ENCODE measurements at regions not wholly inside any gene's neighbourhood (a gene's known extent, or its start where the extent isn't known, plus 50 kb on each side); places are given as distances from the start of the nearest gene placed in this dataset.

GRCh38 chr9:30723656-30724055, 1660.8 kb upstream of the ACO1 start:
- Histone ChIP-seq H3K36me3 (ENCODE audit: control insufficient read depth, insufficient read depth, low read length) (no peaks in the 10 kb centered on the region), H3K9me1 (ENCODE audit: control insufficient read depth, insufficient read depth, low read length) (no peaks in the 10 kb centered on the region), H3K27ac (ENCODE audit: extremely low read depth, low read depth, low read length) (no peak overlapping the region), H3K4me2 (ENCODE audit: insufficient read depth, low read length) (no peak overlapping the region), H3K27me3 (ENCODE audit: control insufficient read depth in 2 of 2, insufficient read depth in 2 of 2, low read length in 2 of 2) (no peaks in the 10 kb centered on the region), H3K9me3 (replicated peaks; ENCODE audit: control insufficient read depth, insufficient read depth, low read depth, low read length) (no peaks in the 10 kb centered on the region), H3K4me3 (no peak overlapping the region), H3K9ac (ENCODE audit: insufficient read depth in 1 of 2, low read depth in 2 of 2, low read length in 2 of 2) (no peak overlapping the region), H4K20me1 (replicated peaks; ENCODE audit: control insufficient read depth, insufficient read depth, low read length) (no peaks in the 10 kb centered on the region), H3K79me2 (ENCODE audit: control insufficient read depth, insufficient read depth, low read length) (no peaks in the 10 kb centered on the region), H2AFZ (ENCODE audit: low read depth, low read length) (no peak overlapping the region), H3K4me1 (replicated peaks in 1 of 2; ENCODE audit: control insufficient read depth in 2 of 2, insufficient read depth in 2 of 2, low read length in 2 of 2) (no peaks in the 10 kb centered on the region)
- ChIA-PET POLR2A (no interaction called here), CTCF (ENCODE audit: low intra/inter-chr PET ratio) (no interaction called here)
- FAIRE-seq (no peak), DNase-seq (ENCODE audit: extremely low read depth in 1 of 4, low spot score in 3 of 4) (no peak), ATAC-seq (no peak)
- intact Hi-C loops (cut with micrococcal nuclease) (no loop called here), in situ Hi-C loops (cut with MboI) (no loop called here)
- no CpG with 5 or more reads among the region's 4 CpGs for WGBS (ENCODE audit: insufficient coverage, low coverage, missing lambda C conversion rate)
- BruUV-seq (replicated peaks): no TSS peak
- TF ChIP-seq, protein P1, sequence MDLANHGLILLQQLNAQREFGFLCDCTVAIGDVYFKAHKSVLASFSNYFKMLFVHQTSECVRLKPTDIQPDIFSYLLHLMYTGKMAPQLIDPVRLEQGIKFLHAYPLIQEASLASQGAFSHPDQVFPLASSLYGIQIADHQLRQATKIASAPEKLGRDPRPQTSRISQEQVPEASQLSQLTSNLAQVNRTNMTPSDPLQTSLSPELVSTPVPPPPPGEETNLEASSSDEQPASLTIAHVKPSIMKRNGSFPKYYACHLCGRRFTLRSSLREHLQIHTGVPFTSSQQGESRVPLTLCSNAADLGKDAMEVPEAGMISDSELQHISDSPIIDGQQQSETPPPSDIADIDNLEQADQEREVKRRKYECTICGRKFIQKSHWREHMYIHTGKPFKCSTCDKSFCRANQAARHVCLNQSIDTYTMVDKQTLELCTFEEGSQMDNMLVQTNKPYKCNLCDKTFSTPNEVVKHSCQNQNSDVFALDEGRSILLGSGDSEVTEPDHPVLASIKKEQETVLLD (IDR thresholded peaks at IDR 0.05): no peak
- TF ChIP-seq, protein P2, sequence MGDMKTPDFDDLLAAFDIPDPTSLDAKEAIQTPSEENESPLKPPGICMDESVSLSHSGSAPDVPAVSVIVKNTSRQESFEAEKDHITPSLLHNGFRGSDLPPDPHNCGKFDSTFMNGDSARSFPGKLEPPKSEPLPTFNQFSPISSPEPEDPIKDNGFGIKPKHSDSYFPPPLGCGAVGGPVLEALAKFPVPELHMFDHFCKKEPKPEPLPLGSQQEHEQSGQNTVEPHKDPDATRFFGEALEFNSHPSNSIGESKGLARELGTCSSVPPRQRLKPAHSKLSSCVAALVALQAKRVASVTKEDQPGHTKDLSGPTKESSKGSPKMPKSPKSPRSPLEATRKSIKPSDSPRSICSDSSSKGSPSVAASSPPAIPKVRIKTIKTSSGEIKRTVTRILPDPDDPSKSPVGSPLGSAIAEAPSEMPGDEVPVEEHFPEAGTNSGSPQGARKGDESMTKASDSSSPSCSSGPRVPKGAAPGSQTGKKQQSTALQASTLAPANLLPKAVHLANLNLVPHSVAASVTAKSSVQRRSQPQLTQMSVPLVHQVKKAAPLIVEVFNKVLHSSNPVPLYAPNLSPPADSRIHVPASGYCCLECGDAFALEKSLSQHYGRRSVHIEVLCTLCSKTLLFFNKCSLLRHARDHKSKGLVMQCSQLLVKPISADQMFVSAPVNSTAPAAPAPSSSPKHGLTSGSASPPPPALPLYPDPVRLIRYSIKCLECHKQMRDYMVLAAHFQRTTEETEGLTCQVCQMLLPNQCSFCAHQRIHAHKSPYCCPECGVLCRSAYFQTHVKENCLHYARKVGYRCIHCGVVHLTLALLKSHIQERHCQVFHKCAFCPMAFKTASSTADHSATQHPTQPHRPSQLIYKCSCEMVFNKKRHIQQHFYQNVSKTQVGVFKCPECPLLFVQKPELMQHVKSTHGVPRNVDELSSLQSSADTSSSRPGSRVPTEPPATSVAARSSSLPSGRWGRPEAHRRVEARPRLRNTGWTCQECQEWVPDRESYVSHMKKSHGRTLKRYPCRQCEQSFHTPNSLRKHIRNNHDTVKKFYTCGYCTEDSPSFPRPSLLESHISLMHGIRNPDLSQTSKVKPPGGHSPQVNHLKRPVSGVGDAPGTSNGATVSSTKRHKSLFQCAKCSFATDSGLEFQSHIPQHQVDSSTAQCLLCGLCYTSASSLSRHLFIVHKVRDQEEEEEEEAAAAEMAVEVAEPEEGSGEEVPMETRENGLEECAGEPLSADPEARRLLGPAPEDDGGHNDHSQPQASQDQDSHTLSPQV (IDR thresholded peaks at IDR 0.05): no peak
- TF ChIP-seq, protein P3, sequence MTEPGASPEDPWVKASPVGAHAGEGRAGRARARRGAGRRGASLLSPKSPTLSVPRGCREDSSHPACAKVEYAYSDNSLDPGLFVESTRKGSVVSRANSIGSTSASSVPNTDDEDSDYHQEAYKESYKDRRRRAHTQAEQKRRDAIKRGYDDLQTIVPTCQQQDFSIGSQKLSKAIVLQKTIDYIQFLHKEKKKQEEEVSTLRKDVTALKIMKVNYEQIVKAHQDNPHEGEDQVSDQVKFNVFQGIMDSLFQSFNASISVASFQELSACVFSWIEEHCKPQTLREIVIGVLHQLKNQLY (CRISPR knock-in tag; conservative IDR thresholded peaks at IDR 0.05): no peak
- no peak for TF ChIP-seq KLF6 (CRISPR knock-in tag; IDR thresholded peaks at IDR 0.05; ENCODE audit: borderline replicate concordance)
- no peak for TF ChIP-seq CCAR2 (IDR thresholded peaks at IDR 0.05; ENCODE audit: low read depth, low read length)
- TF ChIP-seq KLF10 (CRISPR knock-in tag; IDR thresholded peaks at IDR 0.05): no peak
- TF ChIP-seq PRDM10 (IDR thresholded peaks at IDR 0.05; ENCODE audit: partially characterized antibody): no peak
- TF ChIP-seq RBM39 (optimal IDR thresholded peaks at IDR 0.05; ENCODE audit: low read depth, low read length): no peak
- no peak for TF ChIP-seq CTCFL (IDR thresholded peaks at IDR 0.05; ENCODE audit: borderline replicate concordance, insufficient read depth, low read depth, low read length, poor library complexity, severe bottlenecking)
- no peak for TF ChIP-seq MTA2 (IDR thresholded peaks at IDR 0.05; ENCODE audit: low read depth)

Measured in K562 (cell line).